NT2/D1 (cell line): ENCODE measurements at regions not wholly inside any gene's neighbourhood (a gene's known extent, or its start where the extent isn't known, plus 50 kb on each side); places are given as distances from the start of the nearest gene placed in this dataset.

Experiments
- SUZ12 ChIP-seq: IDR thresholded peaks from 2 replicates; pipeline ENCODE4 v1.6.1; 2011; ENCODE audit not compliant: insufficient read length, insufficient read depth; ENCODE audit errors: extremely low read depth
- YY1 ChIP-seq: IDR thresholded peaks from 2 replicates; pipeline ENCODE4 v1.6.1; 2011; ENCODE audit not compliant: insufficient read length, insufficient read depth
- ZNF274 ChIP-seq: IDR thresholded peaks from 2 replicates; pipeline ENCODE4 v1.6.1; 2011; ENCODE audit warnings: mild to moderate bottlenecking, low read depth, low read length

DNA sequence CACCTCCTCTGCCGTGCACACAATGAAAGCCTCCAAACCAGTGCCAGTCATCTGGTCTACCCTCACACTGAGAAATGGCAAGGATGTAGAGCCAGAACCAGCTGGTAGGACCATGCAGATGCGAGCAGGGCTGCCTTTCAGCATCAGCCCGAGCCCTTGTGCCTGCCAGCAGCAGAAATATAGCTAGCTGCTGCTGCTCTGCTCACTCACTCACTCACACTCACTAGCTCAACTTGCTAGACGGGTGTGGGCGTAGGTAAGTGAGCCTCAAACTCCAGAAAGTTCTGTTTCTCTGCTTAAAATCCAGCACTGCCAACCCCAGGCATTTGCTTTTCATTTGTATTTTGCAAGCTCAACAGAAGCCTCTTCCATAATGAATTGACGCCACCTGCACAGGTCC lies 114.0 kb downstream of the DRD1 start:
- TF ChIP-seq ZNF274 (no peak), YY1 (no peak), SUZ12 (no peak)
